HUDEP-2 (cell line): ENCODE measurements at regions not wholly inside any gene's neighbourhood (a gene's known extent, or its start where the extent isn't known, plus 50 kb on each side); places are given as distances from the start of the nearest gene placed in this dataset.
"Not testable (repeated sequence)": the region's sequence is repeated elsewhere in the genome, so short reads cannot be mapped to it uniquely, and the experiment has no call there.

Experiments used
- DNase-seq, 76 experiments: peaks; one replicate each; lab custom pipeline; 2025; ENCODE audit not compliant: unreplicated experiment in 76 of 76; lab: John Stamatoyannopoulos, UW

GRCh38 chr6:105746509-105746908 is 339.6 kb upstream of the PRDM1 start:
- peak in 26 of 76 experiments; percentile 11 to 79 (median 41) for DNase-seq

DNA sequence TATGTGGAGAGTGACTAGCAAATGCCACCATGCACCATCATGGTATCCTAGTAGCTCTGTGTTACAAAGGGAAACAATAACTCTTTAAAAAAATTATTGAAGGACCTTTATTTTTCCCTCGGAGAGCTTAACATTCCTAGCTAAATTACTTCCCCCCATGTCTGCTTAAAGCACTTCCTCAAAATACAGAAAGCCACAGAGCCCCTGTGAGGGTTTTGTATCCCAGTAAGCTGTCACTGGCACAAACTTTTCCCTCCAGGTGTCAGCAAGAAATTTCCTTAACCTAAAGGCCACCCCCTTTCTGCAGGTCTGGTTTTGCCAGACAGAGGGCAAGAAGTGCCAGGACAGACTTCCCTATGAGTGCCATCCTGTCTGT is 340.0 kb upstream of the PRDM1 start:
- peak in 10 of 76 experiments; percentile 13 to 45 (median 29) for DNase-seq

GRCh38 chr6:105745464-105746129 is 340.5 kb upstream of the PRDM1 start:
- peak in 4 of 76 experiments; percentile 15 to 46 (median 28) for DNase-seq

- DNase-seq: no peak
These were observed 341.3 kb upstream of the PRDM1 start for GRCh38 chr6:105744815-105745214.

GRCh38 chr6:105740946-105741645 is 338.2 kb upstream of the PREP start:
- DNase-seq: peak in 2 of 76 experiments; percentile 6 to 15

DNA sequence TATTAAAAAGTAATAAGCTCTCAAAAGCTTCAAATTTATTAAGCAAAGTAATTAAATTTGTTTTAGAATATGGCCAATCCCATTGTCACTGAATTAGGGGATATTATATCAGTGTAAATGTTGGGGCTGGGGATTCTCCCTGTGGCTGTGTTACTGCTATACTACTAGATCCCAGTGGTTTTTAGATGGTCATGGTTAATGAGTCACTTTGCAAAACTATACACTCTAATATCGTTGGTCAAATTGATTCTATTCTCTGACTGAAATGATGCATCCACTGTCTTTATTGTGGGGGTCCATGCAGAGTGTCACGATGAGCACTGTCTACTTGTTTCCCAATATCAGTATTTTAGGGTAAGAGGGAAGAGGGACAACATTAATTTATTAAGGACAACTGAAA is 336.9 kb upstream of the PREP start:
- no peak for DNase-seq

GRCh38 chr6:105733556-105734162 is 330.8 kb upstream of the PREP start:
- DNase-seq: peak in 21 of 76 experiments; percentile 13 to 52 (median 26)

GRCh38 chr6:105728995-105729394 is 326.1 kb upstream of the PREP start:
- DNase-seq: no peak

- no peak for DNase-seq
These were observed 324.2 kb upstream of the PREP start for GRCh38 chr6:105726902-105727655.

DNA sequence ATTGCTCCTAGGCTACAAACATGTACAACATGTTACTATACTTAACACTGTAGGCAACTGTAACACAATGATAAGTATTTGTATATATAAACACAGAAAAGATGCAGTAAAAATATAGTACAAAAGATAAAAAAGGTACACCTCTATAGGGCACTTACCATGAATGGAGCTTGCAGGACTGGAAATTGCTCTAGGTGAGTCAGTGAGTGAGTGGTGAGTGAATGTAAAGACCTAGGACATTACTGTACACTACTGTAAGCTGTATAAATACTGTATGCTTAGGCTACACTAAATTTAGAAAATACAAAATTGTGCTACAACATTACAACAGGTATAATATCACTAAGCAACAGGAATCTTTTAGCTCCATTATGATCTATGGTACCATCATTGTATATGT is 312.0 kb upstream of the PREP start:
- DNase-seq: no peak

- no peak for DNase-seq
These were observed 310.7 kb upstream of the PREP start for GRCh38 chr6:105713474-105714118.

DNA sequence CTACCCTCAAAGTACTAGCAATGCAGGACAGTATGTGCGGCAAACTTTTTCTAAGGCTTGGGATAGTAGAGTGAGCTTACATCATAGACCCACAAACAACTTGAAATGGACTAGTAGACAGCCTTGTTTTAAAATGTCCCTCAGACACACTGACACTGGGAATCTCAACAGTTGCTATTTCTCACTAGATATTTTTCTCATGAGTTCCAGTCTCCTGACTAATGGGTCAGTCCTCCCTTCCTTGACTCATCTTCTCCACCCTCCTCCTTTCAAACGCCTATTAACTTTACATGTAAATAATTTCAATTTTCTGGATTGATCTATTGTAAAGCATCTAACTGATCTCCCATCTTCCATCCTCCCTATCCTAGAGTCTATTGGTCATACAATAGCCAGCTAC is 308.3 kb upstream of the PREP start:
- DNase-seq: no peak

DNA sequence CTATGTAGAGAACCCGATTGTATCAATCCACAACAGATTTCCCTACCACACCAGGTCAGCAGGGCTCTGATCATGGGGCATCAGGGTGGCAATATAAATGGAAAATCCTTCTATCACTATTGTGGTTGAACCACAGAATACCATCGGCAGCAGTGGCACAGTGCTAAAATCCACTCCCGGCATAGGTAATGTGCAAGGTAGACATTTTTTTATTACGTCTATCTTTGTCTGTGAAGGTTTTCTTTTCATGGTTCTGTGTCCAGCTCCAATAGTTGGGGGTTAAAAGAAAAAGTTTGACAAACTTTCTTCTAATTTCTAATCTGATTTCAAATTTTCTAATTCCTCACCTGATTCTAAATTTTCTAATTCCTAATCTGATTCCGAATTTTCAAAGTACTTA is 302.7 kb upstream of the PREP start:
- no peak for DNase-seq

DNA sequence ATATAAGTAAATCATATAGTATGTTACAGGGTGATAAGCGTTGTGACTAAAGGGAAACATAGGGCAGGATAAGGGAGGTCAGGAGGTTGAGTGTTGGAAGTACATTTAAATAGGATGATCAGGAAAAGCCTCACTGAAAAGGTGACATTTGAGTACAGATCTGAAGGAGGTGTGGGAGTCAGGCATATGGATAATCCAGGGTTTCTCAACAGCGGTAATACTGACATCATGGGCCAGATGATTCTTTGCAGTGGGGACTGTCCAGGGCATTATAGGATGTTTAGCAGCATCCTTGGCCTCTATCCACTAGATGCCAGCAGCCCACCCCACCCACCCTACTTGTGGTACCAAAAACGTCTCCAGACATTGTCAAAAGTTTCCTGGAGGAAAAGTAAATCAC is 292.6 kb upstream of the PREP start:
- no peak for DNase-seq

GRCh38 chr6:105692613-105693215 is 289.8 kb upstream of the PREP start:
- no peak for DNase-seq

GRCh38 chr6:105691971-105692370 is 289.1 kb upstream of the PREP start:
- no peak for DNase-seq

DNA sequence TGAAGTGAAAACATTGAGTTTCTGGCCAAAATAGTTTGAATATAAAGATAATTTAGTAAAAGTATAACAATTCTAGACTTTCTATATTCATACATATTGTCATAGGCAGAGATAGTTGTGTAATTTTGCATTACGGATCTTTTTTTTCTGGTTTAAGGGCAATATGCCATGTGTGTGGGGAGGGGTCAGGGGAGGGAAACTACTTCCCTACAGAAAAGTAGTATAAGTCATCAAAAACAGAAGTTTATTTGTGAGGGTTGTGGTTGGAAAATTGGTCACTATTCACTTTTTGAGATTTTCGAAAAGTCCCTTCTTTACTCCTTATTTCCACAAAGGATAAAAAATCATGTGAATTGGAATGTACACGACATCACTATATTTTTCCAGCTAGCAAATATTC is 288.2 kb upstream of the PREP start:
- DNase-seq: no peak

- no peak for DNase-seq
These were observed 285.7 kb upstream of the PREP start for GRCh38 chr6:105688573-105688972.

DNA sequence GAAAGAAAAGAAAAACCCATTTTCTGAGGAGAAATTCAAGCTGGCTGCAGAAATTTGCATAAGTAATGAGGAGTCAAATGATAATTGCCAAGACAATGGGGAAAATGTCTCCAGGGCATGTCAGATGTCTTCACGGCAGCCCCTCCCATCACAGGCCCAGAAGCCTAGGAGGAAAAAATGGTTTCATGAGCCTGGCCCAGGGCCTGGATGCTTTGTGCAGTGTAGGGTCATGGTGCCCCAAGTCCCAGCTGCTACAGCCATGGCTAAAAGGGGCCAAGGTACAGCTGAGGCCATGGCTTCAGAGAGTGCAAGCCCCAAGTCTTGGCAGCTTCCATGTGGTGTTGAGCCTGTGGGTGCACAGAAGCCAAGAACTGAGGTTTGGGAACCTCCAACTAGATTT is 283.9 kb upstream of the PREP start:
- DNase-seq: not testable (repeated sequence)

- DNase-seq: no peak
These were observed 278.2 kb upstream of the PREP start for GRCh38 chr6:105681061-105681460.
